ENCODE measurements at regions not wholly inside any gene's neighbourhood (a gene's known extent, or its start where the extent isn't known, plus 50 kb on each side); places are given as distances from the start of the nearest gene placed in this dataset.

GRCh38 chr4:17276776-17277175 lies 235.1 kb downstream of the QDPR start:
- TF ChIP-seq POLR2AphosphoS5 (IDR thresholded peaks at IDR 0.05) = no peak
- no peak for TF ChIP-seq CTCF (IDR thresholded peaks at IDR 0.05)
- TF ChIP-seq POLR2A (IDR thresholded peaks at IDR 0.05) = no peak

Measured in stomach (tissue), 4 donors.